IMR-90 (cell line): ENCODE measurements at regions not wholly inside any gene's neighbourhood (a gene's known extent, or its start where the extent isn't known, plus 50 kb on each side); places are given as distances from the start of the nearest gene placed in this dataset.

Experiments used
- ATAC-seq: fragments of 200-7000 bp; cut with Tn5 transposase; 2 replicates; pipeline ENCODE4 v1.9.1; 2020; ENCODE audit warnings: low read depth, mild to moderate bottlenecking, moderate library complexity
- BruUV-seq: library from RNA; stranded (reverse); fragments of 400-500 nt; replicated peaks from 2 replicates; lab custom pipeline; 2021; lab: Mats Ljungman, UMichigan
- CTCF ChIA-PET: fragments of 300-600 bp; formaldehyde crosslinking; extraction: SDS; loops from one replicate; lab custom pipeline; 2021; ENCODE audit warnings: antibody characterized with exemption; lab: Yijun Ruan, JAX
- POLR2A ChIA-PET: fragments of 300-600 bp; sonication (Branson Sonifier 250); formaldehyde crosslinking; loops from one replicate; lab custom pipeline; 2022; ENCODE audit warnings: antibody characterized with exemption; ENCODE audit not compliant: unreplicated experiment; lab: Charles Lee
- DNase-seq: peaks from one replicate; pipeline ENCODE4 v3.0.0; 2013
- H2AFZ ChIP-seq: replicated peaks from 2 replicates; pipeline ENCODE3; 2013; ENCODE audit warnings: low read length, mild to moderate bottlenecking; ENCODE audit not compliant: poor library complexity
- H2AK5ac ChIP-seq: 2 replicates; pipeline ENCODE4 v1.6.1; 2013; ENCODE audit warnings: low read depth, low read length, inconsistent platforms
- H2AK9ac ChIP-seq: replicated peaks from 2 replicates; pipeline ENCODE3; 2013; ENCODE audit warnings: mild to moderate bottlenecking, low read depth, low read length, moderate library complexity; ENCODE audit not compliant: poor library complexity
- H2BK120ac ChIP-seq: 2 replicates; pipeline ENCODE4 v1.6.1; 2013; ENCODE audit warnings: low read depth, low read length, inconsistent platforms
- H2BK15ac ChIP-seq: 3 replicates; pipeline ENCODE4 v1.6.1; 2013; ENCODE audit warnings: low read depth, low read length, inconsistent platforms
- H2BK20ac ChIP-seq: 2 replicates; pipeline ENCODE4 v1.6.1; 2013; ENCODE audit warnings: low read depth, mild to moderate bottlenecking, inconsistent platforms, low read length, moderate library complexity
- H2BK5ac ChIP-seq: 2 replicates; pipeline ENCODE4 v1.6.1; 2013; ENCODE audit warnings: mild to moderate bottlenecking, low read depth, low read length, inconsistent platforms; ENCODE audit not compliant: poor library complexity, severe bottlenecking
- H3K14ac ChIP-seq: replicated peaks from 2 replicates; pipeline ENCODE4 v1.6.1; 2013; ENCODE audit warnings: low read depth, low read length, inconsistent platforms
- H3K18ac ChIP-seq: 2 replicates; pipeline ENCODE4 v1.6.1; 2013; ENCODE audit warnings: low read depth, low read length, control low read depth
- H3K23ac ChIP-seq: 2 replicates; pipeline ENCODE4 v1.6.1; 2013; ENCODE audit warnings: low read depth, low read length, inconsistent platforms
- H3K27ac ChIP-seq: 2 replicates; pipeline ENCODE4 v1.5.1; 2013; ENCODE audit warnings: mild to moderate bottlenecking, control low read depth, low read length; ENCODE audit not compliant: insufficient read depth
- H3K27me3 ChIP-seq: 2 replicates; pipeline ENCODE4 v1.6.1; 2013; ENCODE audit warnings: low read length; ENCODE audit not compliant: control insufficient read depth, insufficient read depth
- H3K36me3 ChIP-seq: 2 replicates; pipeline ENCODE4 v1.6.1; 2013; ENCODE audit warnings: low read length, mixed read lengths; ENCODE audit not compliant: control insufficient read depth, insufficient read depth
- H3K4ac ChIP-seq: 2 replicates; pipeline ENCODE4 v1.6.1; 2013; ENCODE audit warnings: low read depth, low read length, inconsistent platforms
- H3K4me1 ChIP-seq: 2 replicates; pipeline ENCODE4 v1.6.1; 2013; ENCODE audit warnings: low read length, mixed read lengths; ENCODE audit not compliant: control insufficient read depth, insufficient read depth
- H3K4me2 ChIP-seq: 2 replicates; pipeline ENCODE4 v1.6.1; 2013; ENCODE audit warnings: low read depth, mild to moderate bottlenecking, control low read depth, low read length, moderate library complexity
- H3K4me3 ChIP-seq: 2 replicates; pipeline ENCODE4 v1.5.1; 2013; ENCODE audit warnings: low read depth, mild to moderate bottlenecking, control low read depth, low read length, moderate library complexity; ENCODE audit not compliant: insufficient read depth
- H3K56ac ChIP-seq: 2 replicates; pipeline ENCODE4 v1.6.1; 2013; ENCODE audit warnings: low read length, inconsistent platforms; ENCODE audit not compliant: insufficient read depth; ENCODE audit errors: extremely low read depth
- H3K79me1 ChIP-seq, 2 experiments: 2 replicates each; pipeline ENCODE4 v1.6.1; 2013; ENCODE audit warnings: low read length in 2 of 2, inconsistent platforms in 1 of 2, low read depth in 1 of 2
- H3K9ac ChIP-seq: 2 replicates; pipeline ENCODE4 v1.6.1; 2013; ENCODE audit warnings: low read depth, low read length, control low read depth
- H3K9me1 ChIP-seq: 2 replicates; pipeline ENCODE4 v1.6.1; 2013; ENCODE audit warnings: low read length, inconsistent platforms; ENCODE audit not compliant: insufficient read depth
- H3K9me3 ChIP-seq: 2 replicates; pipeline ENCODE4 v1.6.1; 2013; ENCODE audit warnings: low read length; ENCODE audit not compliant: control insufficient read depth, insufficient read depth
- H4K20me1 ChIP-seq: 2 replicates; pipeline ENCODE4 v1.6.1; 2013; ENCODE audit warnings: low read length, inconsistent platforms; ENCODE audit not compliant: insufficient read depth
- H4K5ac ChIP-seq: 2 replicates; pipeline ENCODE4 v1.6.1; 2013; ENCODE audit warnings: mild to moderate bottlenecking, low read depth, low read length, control low read depth
- H4K8ac ChIP-seq, 2 experiments: 2 replicates each; pipeline ENCODE4 v1.6.1; 2013; ENCODE audit warnings: low read depth in 2 of 2, low read length in 2 of 2, control low read depth in 1 of 2, inconsistent platforms in 1 of 2
- H4K91ac ChIP-seq: 2 replicates; pipeline ENCODE4 v1.6.1; 2013; ENCODE audit warnings: low read depth, low read length, inconsistent platforms; ENCODE audit not compliant: insufficient read depth
- ELK1 ChIP-seq: fragments of 150-350 bp; IDR thresholded peaks from 2 replicates; pipeline ENCODE4 v1.6.1; 2016; ENCODE audit warnings: low read depth, mild to moderate bottlenecking, low read length, moderate library complexity, borderline replicate concordance
- FOS ChIP-seq: fragments of 150-350 bp; IDR thresholded peaks from 2 replicates; pipeline ENCODE4 v1.6.1; 2016; ENCODE audit warnings: low read depth, low read length
- MAZ ChIP-seq: IDR thresholded peaks from 2 replicates; pipeline ENCODE4 v1.6.1; 2012; ENCODE audit warnings: low read depth, mild to moderate bottlenecking, low read length, improper control_type of control experiment, moderate library complexity, borderline replicate concordance
- MXI1 ChIP-seq: IDR thresholded peaks from 2 replicates; pipeline ENCODE4 v1.6.1; 2012; ENCODE audit warnings: low read depth, mild to moderate bottlenecking, low read length, moderate library complexity, borderline replicate concordance
- RAD21 ChIP-seq: IDR thresholded peaks from 2 replicates; pipeline ENCODE4 v1.6.1; 2012; ENCODE audit warnings: low read length, improper control_type of control experiment
- RCOR1 ChIP-seq: IDR thresholded peaks from 2 replicates; pipeline ENCODE4 v1.6.1; 2012; ENCODE audit warnings: mild to moderate bottlenecking, low read length, improper control_type of control experiment; ENCODE audit not compliant: insufficient replicate concordance
- WGBS, 2 experiments: methylation state at CpG; one replicate each; pipeline versions ENCODE4 v1.1.5 to v1.1.7; 2013; ENCODE audit warnings: missing lambda C conversion rate in 2 of 2; ENCODE audit not compliant: insufficient read length in 1 of 2; ENCODE audit errors: extremely low coverage in 2 of 2; 5-methylcytosine and 5-hydroxymethylcytosine counted together
- dilution Hi-C: fragments of 300-500 bp; cut with HindIII; formaldehyde crosslinking; loops from one replicate; pipeline ENCODE4 v1.14.3; 2018; ENCODE audit warnings: low sequenced_read_pairs; ENCODE audit not compliant: unreplicated experiment
- in situ Hi-C: fragments of 300-500 bp; cut with MboI; formaldehyde crosslinking; loops from 3 replicates; pipeline ENCODE4 v1.14.3; 2019; ENCODE audit warnings: low sequenced_read_pairs, inconsistent platforms, mixed read lengths
- intact Hi-C: fragments of 100-400 bp; cut with micrococcal nuclease; formaldehyde crosslinking; loops from 2 replicates; pipeline ENCODE4 v1.10.0; 2022

- no peak overlapping the region for H2BK20ac ChIP-seq
- H2AK9ac ChIP-seq = no peak overlapping the region
- intact Hi-C loops (no loop called here), in situ Hi-C loops (no loop called here), dilution Hi-C loops (no loop called here)
- H3K4me3 ChIP-seq = no peak overlapping the region
- H3K27me3 ChIP-seq = no peaks in the 10 kb centered on the region
- H2BK15ac ChIP-seq = no peak overlapping the region
- ATAC-seq = no peak
- H3K27ac ChIP-seq = no peak overlapping the region
- no peaks in the 10 kb centered on the region for H3K36me3 ChIP-seq
- no peak overlapping the region for H3K9ac ChIP-seq
- H3K9me3 ChIP-seq = no peaks in the 10 kb centered on the region
- no peak overlapping the region for H2AFZ ChIP-seq
- no peak overlapping the region for H2BK5ac ChIP-seq
- no peak overlapping the region for H2AK5ac ChIP-seq
- H4K20me1 ChIP-seq = no peaks in the 10 kb centered on the region
- H3K4ac ChIP-seq = no peak overlapping the region
- no peak overlapping the region for H4K8ac ChIP-seq
- H3K14ac ChIP-seq = no peak overlapping the region
- no peak overlapping the region for H3K23ac ChIP-seq
- no peak overlapping the region for H4K5ac ChIP-seq
- POLR2A ChIA-PET = no interaction called here
- no TSS peak for BruUV-seq
- H2BK120ac ChIP-seq = no peak overlapping the region
- no peaks in the 10 kb centered on the region for H3K9me1 ChIP-seq
- H3K79me1 ChIP-seq = no peaks in the 10 kb centered on the region
- DNase-seq = no peak
- no peak overlapping the region for H3K18ac ChIP-seq
- no peak overlapping the region for H3K56ac ChIP-seq
- H3K4me2 ChIP-seq = no peak overlapping the region
- CTCF ChIA-PET = no interaction called here
- WGBS, 2 experiments = no CpG with 5 or more reads among the region's 1 CpG
- TF ChIP-seq MXI1 = no peak
- no peak for TF ChIP-seq RAD21
- TF ChIP-seq ELK1 = no peak
- no peak for TF ChIP-seq MAZ
- TF ChIP-seq FOS = no peak
- TF ChIP-seq RCOR1 = no peak
- H3K4me1 ChIP-seq = no peaks in the 10 kb centered on the region
- H4K91ac ChIP-seq = no peak overlapping the region
Measured at GRCh38 chr2:147623328-147623727, 221.5 kb upstream of the ACVR2A start.
